ENCODE measurements at regions not wholly inside any gene's neighbourhood (a gene's known extent, or its start where the extent isn't known, plus 50 kb on each side); places are given as distances from the start of the nearest gene placed in this dataset.

GRCh38 chr16:64736857-64737256 lies 385.0 kb downstream of the CDH11 start:
- no peak for TF ChIP-seq MAX (IDR thresholded peaks at IDR 0.05)
- TF ChIP-seq YY1 (IDR thresholded peaks at IDR 0.05; ENCODE audit: low read depth) = no peak
- no peak for TF ChIP-seq FOXM1 (IDR thresholded peaks at IDR 0.05; ENCODE audit: borderline replicate concordance, low read depth)
- TF ChIP-seq REST (IDR thresholded peaks at IDR 0.05; ENCODE audit: low read depth) = no peak
- no peak for TF ChIP-seq USF1 (IDR thresholded peaks at IDR 0.05)
- no peak for TF ChIP-seq RAD21 (IDR thresholded peaks at IDR 0.05; ENCODE audit: low read depth)
- TF ChIP-seq CEBPB (IDR thresholded peaks at IDR 0.05) = no peak
- no peak for TF ChIP-seq EP300 (IDR thresholded peaks at IDR 0.05; ENCODE audit: borderline replicate concordance)
- no peak for TF ChIP-seq TAF1 (IDR thresholded peaks at IDR 0.05; ENCODE audit: low read depth)
